ENCODE measurements at regions not wholly inside any gene's neighbourhood (a gene's known extent, or its start where the extent isn't known, plus 50 kb on each side); places are given as distances from the start of the nearest gene placed in this dataset.

DNA sequence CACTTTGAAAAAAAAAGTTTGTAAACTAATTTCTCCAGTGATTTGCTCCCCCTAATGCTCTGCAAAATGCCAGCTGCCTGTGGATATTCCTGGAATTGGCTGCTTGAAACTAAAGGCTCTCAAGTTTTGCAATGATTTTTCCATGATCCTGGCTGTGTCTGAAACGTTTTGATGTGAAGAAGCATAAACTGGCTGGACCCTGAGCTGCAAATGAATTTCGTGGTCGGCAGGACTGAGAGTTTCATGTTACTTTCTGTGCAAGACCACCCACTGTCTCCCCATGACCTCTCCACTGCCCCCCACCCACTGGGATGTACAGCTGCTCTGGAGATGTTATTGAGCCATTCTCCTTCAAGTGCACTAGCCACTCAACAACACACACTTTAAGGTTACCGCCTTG, 171.3 kb upstream of the SSTR4 start:
- no peak for TF ChIP-seq SAP30 (IDR thresholded peaks at IDR 0.05; ENCODE audit: borderline replicate concordance, insufficient read depth, low read depth, low read length, poor library complexity, severe bottlenecking)
- TF ChIP-seq, protein P1, sequence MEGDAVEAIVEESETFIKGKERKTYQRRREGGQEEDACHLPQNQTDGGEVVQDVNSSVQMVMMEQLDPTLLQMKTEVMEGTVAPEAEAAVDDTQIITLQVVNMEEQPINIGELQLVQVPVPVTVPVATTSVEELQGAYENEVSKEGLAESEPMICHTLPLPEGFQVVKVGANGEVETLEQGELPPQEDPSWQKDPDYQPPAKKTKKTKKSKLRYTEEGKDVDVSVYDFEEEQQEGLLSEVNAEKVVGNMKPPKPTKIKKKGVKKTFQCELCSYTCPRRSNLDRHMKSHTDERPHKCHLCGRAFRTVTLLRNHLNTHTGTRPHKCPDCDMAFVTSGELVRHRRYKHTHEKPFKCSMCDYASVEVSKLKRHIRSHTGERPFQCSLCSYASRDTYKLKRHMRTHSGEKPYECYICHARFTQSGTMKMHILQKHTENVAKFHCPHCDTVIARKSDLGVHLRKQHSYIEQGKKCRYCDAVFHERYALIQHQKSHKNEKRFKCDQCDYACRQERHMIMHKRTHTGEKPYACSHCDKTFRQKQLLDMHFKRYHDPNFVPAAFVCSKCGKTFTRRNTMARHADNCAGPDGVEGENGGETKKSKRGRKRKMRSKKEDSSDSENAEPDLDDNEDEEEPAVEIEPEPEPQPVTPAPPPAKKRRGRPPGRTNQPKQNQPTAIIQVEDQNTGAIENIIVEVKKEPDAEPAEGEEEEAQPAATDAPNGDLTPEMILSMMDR (IDR thresholded peaks at IDR 0.05 in 2 of 3, conservative IDR thresholded peaks at IDR 0.05 in 1 of 3; ENCODE audit: insufficient read depth in 2 of 3, low read depth in 1 of 3, low read length in 3 of 3): no peak
- no peak for TF ChIP-seq CBX8 (IDR thresholded peaks at IDR 0.05; ENCODE audit: borderline replicate concordance, extremely low read depth, low read depth, low read length, poor library complexity, severe bottlenecking)
- no peak for TF ChIP-seq NONO (IDR thresholded peaks at IDR 0.05; ENCODE audit: low read depth in 2 of 2, low read length in 1 of 2)
- no peak for TF ChIP-seq ARNT (IDR thresholded peaks at IDR 0.05)
- no peak for TF ChIP-seq PRPF4 (IDR thresholded peaks at IDR 0.05; ENCODE audit: insufficient read depth, low read depth, low read length, poor library complexity, severe bottlenecking)
- TF ChIP-seq, protein P2, sequence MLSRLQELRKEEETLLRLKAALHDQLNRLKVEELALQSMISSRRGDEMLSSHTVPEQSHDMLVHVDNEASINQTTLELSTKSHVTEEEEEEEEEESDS (CRISPR knock-in tag; IDR thresholded peaks at IDR 0.05): no peak

Data from K562 (cell line).